Activated CD4-positive, alpha-beta T cell treated with anti-CD3 and anti-CD28 coated beads for 48 hours (primary cell): ENCODE measurements at regions not wholly inside any gene's neighbourhood (a gene's known extent, or its start where the extent isn't known, plus 50 kb on each side); places are given as distances from the start of the nearest gene placed in this dataset.
A peak's percentile ranks its signal among the peaks of the same experiment; 100 is the strongest.
"Not testable (repeated sequence)": the region's sequence is repeated elsewhere in the genome, so short reads cannot be mapped to it uniquely, and the experiment has no call there.

ENCODE experiments used
- DNase-seq: peaks from one replicate; pipeline ENCODE4 v3.0.0-alpha.2; 2020

- DNase-seq: no peak
Measured at GRCh38 chr7:23887660-23888059, 177.6 kb downstream of the STK31 start.

GRCh38 chr7:23888958-23889357 lies 178.9 kb downstream of the STK31 start:
- no peak for DNase-seq

- DNase-seq: no peak
Measured at GRCh38 chr7:23889566-23889965, 179.5 kb downstream of the STK31 start.

DNA sequence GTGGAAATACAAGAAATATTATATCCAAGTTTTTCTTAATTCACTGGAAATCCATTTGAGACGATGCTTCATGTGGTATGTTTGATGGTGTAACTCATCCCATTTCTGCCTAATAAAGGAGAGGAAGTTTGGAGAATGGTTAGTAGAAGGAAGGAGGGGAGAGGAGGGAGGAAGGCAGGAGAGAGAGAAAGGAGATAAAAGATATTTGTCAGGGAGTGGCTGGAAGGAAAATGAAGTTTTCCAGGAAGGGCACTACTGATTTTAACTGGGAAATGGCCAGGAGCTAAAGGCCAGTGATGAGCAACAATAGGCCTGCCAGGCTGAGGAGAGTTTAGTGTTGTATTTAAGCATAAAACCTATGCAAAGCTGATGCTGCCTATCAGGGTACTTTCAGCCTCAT lies 182.0 kb downstream of the STK31 start:
- no peak for DNase-seq

DNA sequence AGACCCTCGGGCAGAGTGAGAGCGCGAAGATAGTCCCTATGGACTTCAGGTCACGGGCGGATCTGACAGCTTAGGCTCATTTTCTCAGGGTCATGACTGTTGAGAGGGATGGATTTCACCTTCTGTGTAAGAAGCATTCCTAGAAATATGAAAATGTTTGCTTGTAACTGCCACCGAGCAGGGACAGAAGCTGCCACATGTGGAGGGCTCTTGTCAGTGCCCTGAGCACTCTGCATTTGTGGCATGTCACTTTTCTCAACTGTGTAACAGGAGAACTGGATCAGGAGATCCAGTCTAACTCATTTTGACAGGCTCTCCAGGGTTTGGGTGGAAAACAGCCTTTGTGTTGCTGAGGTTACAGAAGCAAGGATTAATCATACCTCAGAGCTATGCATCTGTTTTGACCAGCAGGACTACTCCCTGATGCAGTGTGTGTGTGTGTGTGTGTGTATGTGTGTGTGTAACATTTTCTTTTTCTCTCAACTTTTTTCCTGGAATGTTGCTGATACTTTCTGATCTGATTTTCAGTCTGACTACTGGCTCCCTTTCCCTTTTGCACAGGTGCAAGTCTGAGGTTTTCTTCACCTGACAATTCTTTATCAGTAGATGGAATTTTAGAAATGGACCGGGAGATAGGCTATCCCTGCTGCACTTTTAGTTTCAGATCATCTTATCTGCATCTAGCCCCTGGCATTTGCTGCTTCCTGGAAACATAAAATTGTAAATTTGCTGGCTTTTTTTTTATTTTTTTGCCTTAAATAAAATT lies 183.3 kb downstream of the STK31 start:
- DNase-seq: peak; percentile 7

DNA sequence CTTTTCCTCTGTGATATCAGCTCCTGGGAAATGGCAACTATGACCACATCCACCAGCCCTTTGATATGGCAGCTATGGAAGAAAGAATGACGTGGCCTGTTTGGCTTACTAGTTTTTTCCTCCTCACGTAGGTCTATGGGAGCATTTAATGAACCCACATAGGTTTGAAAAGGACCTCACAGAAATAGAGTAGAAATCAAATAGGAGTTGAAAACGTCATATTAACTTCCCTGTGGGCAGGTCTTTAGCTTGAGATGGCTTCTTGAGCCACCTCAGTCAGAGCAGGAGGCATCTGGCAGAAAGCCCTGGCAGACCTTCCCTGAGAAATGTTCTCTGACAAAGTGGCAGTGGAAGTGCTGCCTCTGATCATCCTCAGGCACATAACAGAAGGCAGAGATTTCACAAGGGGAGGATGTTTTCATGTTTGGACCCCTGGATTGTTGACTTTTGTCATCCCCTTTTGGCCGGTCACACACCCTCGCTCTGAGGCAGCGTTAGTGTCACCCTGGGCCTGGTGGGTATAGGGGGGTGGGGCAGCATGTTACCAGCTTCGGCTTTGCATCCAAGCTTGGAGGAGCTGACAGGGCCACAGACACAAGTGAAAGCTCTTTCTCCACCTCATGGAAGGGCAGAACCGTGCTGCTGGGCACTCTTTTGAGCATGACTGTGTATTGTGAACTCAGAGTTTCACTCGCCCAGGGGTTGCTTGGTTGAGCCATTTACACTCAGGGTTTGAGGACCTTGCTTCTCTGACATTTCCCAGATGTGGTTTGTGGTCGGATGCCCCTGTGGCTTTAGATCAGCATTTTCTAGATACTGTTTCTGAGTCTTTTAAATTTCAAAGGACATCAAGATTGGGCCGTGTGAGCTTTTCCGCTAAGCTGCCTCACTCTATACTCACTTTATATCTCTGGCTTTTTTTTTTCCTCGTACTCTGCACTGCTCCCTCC lies 184.2 kb downstream of the STK31 start:
- DNase-seq: peak; percentile 75

GRCh38 chr7:23894892-23895569 lies 185.0 kb downstream of the STK31 start:
- peak; percentile 13 for DNase-seq

- no peak for DNase-seq
Measured at GRCh38 chr7:23895666-23896096, 185.7 kb downstream of the STK31 start.

DNA sequence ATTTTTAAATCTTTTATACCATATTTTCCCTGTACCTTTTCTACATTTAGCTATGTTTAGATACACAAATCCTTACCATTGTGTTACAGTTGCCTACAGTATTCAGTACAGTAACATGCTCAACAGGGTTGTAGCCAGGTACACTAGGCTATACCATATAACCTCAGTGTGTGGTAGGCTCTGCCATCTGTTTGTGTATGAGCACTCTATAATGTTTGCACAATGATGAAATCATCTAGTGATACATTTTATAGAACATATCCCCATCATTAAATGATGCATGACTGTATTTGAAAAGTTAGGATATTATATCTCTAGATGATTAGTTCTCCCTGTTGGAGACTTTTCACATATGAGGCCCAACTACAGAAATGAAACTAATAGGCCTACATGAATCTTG lies 188.6 kb downstream of the STK31 start:
- DNase-seq: no peak

DNA sequence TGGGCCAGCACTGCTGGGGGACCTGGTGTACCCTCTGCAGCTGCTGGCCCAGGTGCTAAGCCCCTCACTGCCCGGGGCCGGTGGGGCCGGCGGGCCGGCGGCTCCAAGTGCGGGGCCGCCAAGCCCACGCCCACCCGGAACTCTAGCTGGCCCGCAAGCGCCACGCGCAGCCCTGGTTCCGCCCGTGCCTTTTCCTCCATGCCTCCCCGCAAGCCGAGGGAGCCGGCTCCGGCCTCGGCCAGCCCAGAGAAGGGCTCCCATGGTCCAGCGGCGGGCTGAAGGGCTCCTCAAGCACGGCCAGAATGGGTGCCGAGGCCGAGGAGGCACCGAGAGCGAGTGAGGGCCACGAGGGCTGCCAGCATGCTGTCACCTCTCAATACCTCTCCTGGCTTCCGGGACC lies 194.9 kb downstream of the STK31 start:
- DNase-seq: not testable (repeated sequence)

DNA sequence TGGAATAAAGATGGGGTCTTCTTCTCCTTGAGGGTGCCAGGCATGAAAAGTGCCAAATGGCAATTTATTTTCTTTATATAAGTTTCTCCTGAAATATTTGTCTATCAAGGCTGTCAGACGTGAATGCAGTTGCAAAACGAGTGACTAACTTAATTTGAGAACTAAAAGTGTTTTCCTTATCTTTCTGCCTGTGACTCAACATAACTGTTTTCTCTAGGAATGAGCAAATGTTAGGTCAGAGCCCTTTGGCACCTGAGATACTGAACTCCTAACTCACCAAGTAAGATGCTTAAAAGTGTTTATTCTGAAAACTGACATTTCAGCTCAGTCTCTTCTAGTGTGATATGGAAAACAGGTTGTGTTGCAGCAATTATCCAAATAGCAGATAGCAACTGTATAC lies 197.0 kb downstream of the STK31 start:
- no peak for DNase-seq

DNA sequence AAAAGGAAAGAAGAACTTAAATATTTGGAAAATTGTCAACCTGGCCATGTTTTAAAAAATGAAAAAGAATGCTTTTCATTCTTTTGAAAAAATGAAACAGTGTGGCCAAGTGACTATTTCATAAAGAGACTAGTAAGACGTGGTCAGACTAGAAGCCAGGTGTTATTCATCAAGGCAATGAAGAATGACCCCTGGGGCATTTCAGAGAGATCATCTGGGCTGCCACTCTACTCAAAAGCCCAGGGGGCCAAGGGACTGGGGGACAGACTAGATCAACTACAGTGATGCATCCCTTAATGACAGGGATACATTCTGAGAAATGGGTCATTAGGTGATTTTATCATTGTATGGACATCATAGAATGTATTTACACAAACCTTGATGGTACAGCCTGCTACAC lies 199.4 kb downstream of the STK31 start:
- no peak for DNase-seq

DNA sequence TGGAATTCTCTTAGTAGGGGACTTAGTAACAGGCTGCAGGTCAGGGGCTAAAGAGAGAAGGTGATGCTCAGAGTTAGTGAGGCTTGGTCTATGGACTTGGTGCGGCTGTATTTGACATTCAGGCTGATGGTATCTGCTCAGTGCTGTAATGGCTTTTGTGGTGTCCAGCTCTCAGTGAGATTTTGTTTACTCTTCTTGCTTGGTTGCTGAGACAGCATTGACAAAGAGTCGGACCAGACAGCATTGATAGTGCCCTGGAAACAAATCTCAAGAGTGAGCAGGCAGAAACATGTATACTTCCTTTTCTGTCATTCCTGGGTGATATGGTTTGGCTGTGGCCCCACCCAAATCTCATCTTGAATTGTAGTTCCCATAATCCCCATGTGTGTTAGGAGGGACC lies 202.0 kb downstream of the STK31 start:
- DNase-seq: no peak

DNA sequence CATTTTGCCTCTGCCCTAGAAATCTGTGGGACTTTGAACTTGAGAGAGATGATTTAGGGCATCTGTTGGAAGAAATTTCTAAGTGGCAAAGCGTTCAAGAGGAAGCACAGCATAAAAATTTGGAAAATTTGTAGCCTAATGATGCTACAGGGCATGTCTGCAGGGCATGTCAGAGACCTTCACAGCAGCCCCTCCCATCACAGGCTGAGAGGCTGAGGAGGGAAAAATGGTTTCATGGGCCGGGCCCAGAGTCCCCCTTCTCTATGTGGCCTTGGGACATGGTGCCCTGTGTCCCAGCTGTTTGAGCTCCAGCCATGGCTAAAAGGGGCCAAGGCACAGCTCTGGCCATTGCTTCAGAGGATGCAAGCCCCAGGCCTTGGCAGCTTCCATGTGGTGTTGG lies 203.0 kb downstream of the STK31 start:
- DNase-seq: no peak

GRCh38 chr7:23915236-23915635 lies 205.2 kb downstream of the STK31 start:
- no peak for DNase-seq

GRCh38 chr7:23918286-23918685 lies 208.3 kb downstream of the STK31 start:
- no peak for DNase-seq

GRCh38 chr7:23918856-23919255 lies 208.8 kb downstream of the STK31 start:
- DNase-seq: no peak

DNA sequence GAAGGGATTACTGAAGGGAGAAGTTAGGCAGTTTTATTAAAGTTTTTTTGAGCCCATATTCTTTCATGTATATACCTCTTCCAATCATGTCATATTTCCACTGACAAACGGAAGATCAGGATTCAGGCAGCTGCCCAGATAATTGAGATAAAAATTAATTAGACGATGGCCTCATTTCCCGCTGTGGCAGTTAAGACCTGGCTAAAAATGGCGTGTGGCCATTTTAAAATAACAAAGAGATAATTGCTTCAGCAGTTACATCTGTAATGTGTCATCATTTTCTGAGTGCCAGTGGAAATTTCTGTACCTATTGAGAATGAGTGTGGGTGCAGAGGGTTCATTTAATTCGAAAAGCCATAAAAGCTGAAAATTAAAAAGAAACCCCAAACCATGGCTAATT lies 215.1 kb downstream of the STK31 start:
- DNase-seq: no peak

DNA sequence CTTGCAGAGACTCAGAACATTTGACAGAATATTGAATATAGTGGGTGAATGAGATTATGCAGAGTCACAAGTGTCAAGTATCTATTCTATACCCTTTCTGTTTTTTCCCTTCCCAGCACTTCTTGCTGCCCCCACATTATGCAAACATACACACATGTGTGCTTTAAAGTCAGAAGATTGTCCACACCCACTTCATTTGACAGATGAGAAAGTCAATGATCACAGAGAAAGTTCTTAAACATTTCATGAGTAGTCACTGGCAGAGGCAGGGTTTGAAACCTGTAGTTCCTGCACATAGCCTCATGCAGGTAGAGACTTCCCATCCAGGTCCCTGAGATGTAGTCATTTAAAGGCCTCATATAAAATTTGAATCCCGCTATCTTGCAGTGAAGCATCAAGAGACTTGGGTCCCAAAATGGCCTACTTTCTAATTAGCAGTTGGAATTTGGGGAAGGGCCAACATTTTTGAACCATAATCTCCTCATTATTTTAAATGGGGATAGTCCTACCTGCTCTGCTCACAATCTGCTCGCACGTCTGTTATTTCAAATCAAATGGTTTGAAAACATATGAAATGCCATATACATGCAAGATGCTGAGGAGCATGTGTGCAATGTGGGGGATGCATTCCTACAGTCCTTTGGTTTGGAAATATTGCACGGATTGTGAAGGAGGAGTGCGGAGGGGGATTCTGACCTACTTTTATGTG lies 217.8 kb downstream of the STK31 start:
- DNase-seq: no peak

GRCh38 chr7:23928418-23928775 lies 218.4 kb downstream of the STK31 start:
- no peak for DNase-seq

- no peak for DNase-seq
Measured at GRCh38 chr7:23930312-23930711, 220.3 kb downstream of the STK31 start.

GRCh38 chr7:23931633-23932032 lies 221.6 kb downstream of the STK31 start:
- DNase-seq: no peak

DNA sequence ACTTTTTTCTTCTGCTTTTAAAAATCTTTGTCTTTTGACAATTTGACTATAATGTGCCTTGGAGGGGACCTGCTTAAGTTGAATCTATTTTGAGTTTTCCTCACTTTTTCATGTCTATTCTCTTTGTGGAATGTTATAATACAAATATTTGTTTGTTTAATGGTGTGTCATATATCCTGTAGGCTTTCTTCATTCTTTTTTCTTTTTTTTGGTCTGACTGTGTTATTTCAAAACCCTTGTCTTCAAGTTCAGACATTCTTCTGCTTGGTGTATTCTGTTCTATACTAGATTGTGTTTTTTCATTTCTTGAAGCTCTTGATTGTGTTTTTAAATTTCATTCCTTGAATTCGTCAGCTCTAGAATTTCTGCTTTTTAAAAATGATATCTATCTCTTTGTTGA lies 228.2 kb downstream of the STK31 start:
- DNase-seq: no peak
